Right lobe of liver (tissue), 6 donors: ENCODE measurements at regions not wholly inside any gene's neighbourhood (a gene's known extent, or its start where the extent isn't known, plus 50 kb on each side); places are given as distances from the start of the nearest gene placed in this dataset.

Experiments
- ATAC-seq, 4 donors: fragments of 200-7000 bp; cut with Tn5 transposase; one replicate each; pipeline ENCODE4 v1.9.1; 2020; ENCODE audit warnings: mild to moderate bottlenecking in 4 of 4, moderate library complexity in 4 of 4
- DNase-seq, 3 donors: peaks; one replicate each; pipeline ENCODE4 v3.0.0-alpha.2; 2020
- H3K27ac ChIP-seq, 3 donors: fragments of 200-600 bp; one replicate each; pipeline ENCODE4 v1.8.0; 2022
- H3K27me3 ChIP-seq, 2 donors: fragments of 200-600 bp; one replicate each; pipeline ENCODE4 v1.8.0; 2022
- H3K36me3 ChIP-seq, 4 donors: fragments of 200-600 bp; sonication (generic) in 1 of 4; one replicate each; pipeline versions ENCODE4 v1.5.1 to v1.8.0; 2017 to 2022; ENCODE audit warnings: control low read depth in 1 of 4
- H3K4me1 ChIP-seq, 4 donors: fragments of 200-600 bp; sonication (generic) in 1 of 4; one replicate each; pipeline versions ENCODE4 v1.5.1 to v1.8.0; 2017 to 2022; ENCODE audit warnings: control low read depth in 1 of 4
- H3K4me3 ChIP-seq, 3 donors: fragments of 200-600 bp; one replicate each; pipeline ENCODE4 v1.8.0; 2022
- H3K9me3 ChIP-seq, 4 donors: fragments of 200-600 bp; sonication (generic) in 1 of 4; one replicate each; pipeline versions ENCODE4 v1.5.1 to v1.8.0; 2017 to 2022; ENCODE audit warnings: control low read depth in 1 of 4
- CTCF ChIP-seq, 4 donors: fragments of 200-600 bp in 3 of 4; fragments of 450-650 bp in 1 of 4; IDR thresholded peaks; one replicate each; pipeline versions ENCODE4 v1.5.1 to v1.8.0; 2016 to 2022; ENCODE audit warnings: antibody characterized with exemption in 4 of 4, mild to moderate bottlenecking in 2 of 4
- POLR2A ChIP-seq: fragments of 450-650 bp; IDR thresholded peaks from one replicate; pipeline ENCODE4 v1.6.1; 2017; ENCODE audit warnings: antibody characterized with exemption, mild to moderate bottlenecking
- WGBS: methylation state at CpG from one replicate; pipeline ENCODE4 v1.1.6; 2018; ENCODE audit warnings: low coverage, low lambda C conversion rate; ENCODE audit not compliant: insufficient coverage; ENCODE audit errors: missing lambda C conversion rate; 5-methylcytosine and 5-hydroxymethylcytosine counted together
- intact Hi-C, 2 donors: fragments of 100-400 bp; cut with DNase I; formaldehyde crosslinking; loops; one replicate each; pipeline versions ENCODE4 v1.11.2 to v1.14.1; 2022
- donor health status: DM: no; HTN: yes; CAD: no.
- donor health status: DM: no; HTN: no; CAD: no.
- donor health status: DM: no; HTN: no; CAD: no.
- donor health status: DM: no; HTN: yes; CAD: no.
- donor health status: DM: no; HTN: yes; CAD: no.

- DNase-seq (no peak), ATAC-seq (no peak)
- Histone ChIP-seq H3K9me3 (no peaks in the 10 kb centered on the region), H3K4me1 (no peaks in the 10 kb centered on the region), H3K36me3 (no peaks in the 10 kb centered on the region), H3K27ac (no peak overlapping the region), H3K27me3 (no peaks in the 10 kb centered on the region), H3K4me3 (no peak overlapping the region)
- TF ChIP-seq CTCF (IDR thresholded peaks at IDR 0.05) (no peak), POLR2A (no peak)
- intact Hi-C loops: no loop called here
- WGBS: 41% methylated on average over 4 of the region's 4 CpGs
Observed at GRCh38 chr11:80592546-80592945, 1151.7 kb upstream of the TENM4 start.

GRCh38 chr11:80587906-80588305 lies 1147.1 kb upstream of the TENM4 start:
- H3K9me3 ChIP-seq: no peaks in the 10 kb centered on the region
- no peaks in the 10 kb centered on the region for H3K4me1 ChIP-seq
- DNase-seq (no peak), ATAC-seq (no peak)
- no peak overlapping the region for H3K4me3 ChIP-seq
- no peaks in the 10 kb centered on the region for H3K36me3 ChIP-seq
- TF ChIP-seq CTCF (IDR thresholded peaks at IDR 0.05) (no peak), POLR2A (no peak)
- intact Hi-C loops: no loop called here
- WGBS: 44% methylated on average over 2 of the region's 2 CpGs
- H3K27ac ChIP-seq: no peak overlapping the region
- H3K27me3 ChIP-seq: no peaks in the 10 kb centered on the region

GRCh38 chr11:80586464-80586863 lies 1145.6 kb upstream of the TENM4 start:
- 25% methylated on average over 1 of the region's 1 CpG for WGBS
- ATAC-seq: no peak
- Histone ChIP-seq H3K27ac (no peak overlapping the region), H3K27me3 (no peaks in the 10 kb centered on the region), H3K36me3 (no peaks in the 10 kb centered on the region), H3K9me3 (no peaks in the 10 kb centered on the region), H3K4me3 (no peak overlapping the region), H3K4me1 (no peaks in the 10 kb centered on the region)
- intact Hi-C loops: no loop called here
- TF ChIP-seq POLR2A: no peak
- TF ChIP-seq CTCF (IDR thresholded peaks at IDR 0.05): no peak
- DNase-seq: no peak

GRCh38 chr11:80584661-80585060 lies 1143.8 kb upstream of the TENM4 start:
- H3K27ac ChIP-seq: no peak overlapping the region
- no peak overlapping the region for H3K4me3 ChIP-seq
- TF ChIP-seq CTCF (IDR thresholded peaks at IDR 0.05) (no peak), POLR2A (no peak)
- no peaks in the 10 kb centered on the region for H3K4me1 ChIP-seq
- ATAC-seq (no peak), DNase-seq (no peak)
- WGBS: 56% methylated on average over 3 of the region's 3 CpGs
- H3K9me3 ChIP-seq: no peaks in the 10 kb centered on the region
- H3K36me3 ChIP-seq: no peaks in the 10 kb centered on the region
- H3K27me3 ChIP-seq: no peaks in the 10 kb centered on the region
- intact Hi-C loops: no loop called here

- Histone ChIP-seq H3K9me3 (no peaks in the 10 kb centered on the region), H3K36me3 (no peaks in the 10 kb centered on the region), H3K27me3 (no peaks in the 10 kb centered on the region), H3K4me3 (no peak overlapping the region), H3K27ac (no peak overlapping the region), H3K4me1 (no peaks in the 10 kb centered on the region)
- intact Hi-C loops: no loop called here
- 32% methylated on average over 2 of the region's 2 CpGs for WGBS
- ATAC-seq (no peak), DNase-seq (no peak)
- no peak for TF ChIP-seq CTCF (IDR thresholded peaks at IDR 0.05)
- no peak for TF ChIP-seq POLR2A
Observed at GRCh38 chr11:80569832-80570231, 1129.0 kb upstream of the TENM4 start.
